ENCODE measurements at regions not wholly inside any gene's neighbourhood (a gene's known extent, or its start where the extent isn't known, plus 50 kb on each side); places are given as distances from the start of the nearest gene placed in this dataset.

DNA sequence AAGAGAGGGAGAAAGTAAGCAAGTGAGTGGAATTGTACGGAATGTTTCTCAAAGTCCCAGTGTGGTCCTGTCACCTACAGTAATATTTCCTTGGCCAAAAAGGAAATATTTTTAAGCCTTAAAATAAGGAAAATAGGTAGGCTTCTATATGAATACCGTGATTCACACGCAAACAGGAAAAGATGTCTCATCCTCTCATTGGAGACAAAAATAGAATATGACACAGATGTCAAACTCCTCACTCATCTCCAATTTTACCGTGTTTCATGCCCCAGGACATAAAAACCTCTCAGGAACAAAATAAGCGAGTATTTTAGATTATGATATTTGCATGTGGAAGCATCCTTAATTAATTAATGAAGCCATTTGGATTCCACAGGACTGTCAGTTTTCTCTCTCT is 1269.5 kb downstream of the RAPGEF2 start:
- WGBS, 2 experiments (ENCODE audit: extremely low coverage in 1 of 2, insufficient coverage in 1 of 2, insufficient read length in 1 of 2, insufficient replicate concordance in 2 of 2, low coverage in 1 of 2, low lambda C conversion rate in 2 of 2, missing lambda C conversion rate in 1 of 2) = 85% methylated on average over 5 of the region's 5 CpGs; no CpG with 5 or more reads in 1 of the 2 experiments
- Histone ChIP-seq H4K8ac (ENCODE audit: extremely low read depth, insufficient read depth, low read length) (no peak overlapping the region), H2BK12ac (ENCODE audit: low read depth, low read length) (no peak overlapping the region), H3K4ac (replicated peaks; ENCODE audit: insufficient read length, low read depth, low read length) (no peak overlapping the region), H4K91ac (replicated peaks; ENCODE audit: insufficient read length, low read length) (no peak overlapping the region), H2AFZ (ENCODE audit: low read length) (no peak overlapping the region), H3K4me1 (replicated peaks in 1 of 4; ENCODE audit: control insufficient read depth in 3 of 4, insufficient read depth in 4 of 4, low read length in 3 of 4) (no peaks in the 10 kb centered on the region), H3K27ac (ENCODE audit: low read depth, low read length) (no peak overlapping the region), H3K9me3 (ENCODE audit: insufficient read depth in 2 of 2, low read depth in 1 of 2, low read length in 1 of 2) (no peaks in the 10 kb centered on the region), H2BK20ac (ENCODE audit: low read length) (no peak overlapping the region), H3K79me2 (ENCODE audit: control insufficient read depth in 1 of 2, insufficient read depth in 2 of 2, low read length in 2 of 2) (no peaks in the 10 kb centered on the region), H2BK5ac (ENCODE audit: low read depth, low read length) (no peak overlapping the region), H3K23me2 (ENCODE audit: low read depth, low read length) (no peaks in the 10 kb centered on the region), H3K23ac (ENCODE audit: insufficient read length) (no peak overlapping the region), H2BK120ac (replicated peaks; ENCODE audit: low read depth, low read length) (no peak overlapping the region), H4K20me1 (replicated peaks in 1 of 2; ENCODE audit: control insufficient read depth in 1 of 2, insufficient read depth in 2 of 2, low read length in 2 of 2) (no peaks in the 10 kb centered on the region), H3K14ac (ENCODE audit: insufficient read length) (no peak overlapping the region), H3K18ac (ENCODE audit: extremely low read depth, low read length) (no peak overlapping the region), H3K9ac (replicated peaks in 1 of 4; ENCODE audit: extremely low read depth in 1 of 4, low read depth in 3 of 4, low read length in 3 of 4) (no peak overlapping the region), H2AK5ac (ENCODE audit: low read depth, low read length) (no peak overlapping the region), H4K5ac (ENCODE audit: insufficient read length, low read depth, low read length) (no peak overlapping the region), H3K79me1 (ENCODE audit: low read depth, low read length) (no peaks in the 10 kb centered on the region), H3K4me2 (ENCODE audit: insufficient read depth in 1 of 2, low read depth in 2 of 2, low read length in 2 of 2) (no peak overlapping the region), H3K27me3 (replicated peaks in 1 of 4; ENCODE audit: control insufficient read depth in 3 of 4, extremely low read depth in 1 of 4, insufficient read depth in 3 of 4, low read length in 3 of 4) (peaks cover 0 to 1% (median 0%) of the 10 kb centered on the region in 4 experiments; a peak in 1 of 7 replicates), H3K4me3 (ENCODE audit: extremely low read depth in 1 of 4, insufficient read depth in 2 of 4, low read depth in 3 of 4, low read length in 4 of 4) (no peak overlapping the region), H3K56ac (replicated peaks; ENCODE audit: insufficient read length, low read depth, low read length) (no peak overlapping the region), H3K36me3 (ENCODE audit: control insufficient read depth in 2 of 4, insufficient read depth in 4 of 4, low read length in 3 of 4) (no peaks in the 10 kb centered on the region), H2BK15ac (ENCODE audit: low read length) (no peak overlapping the region)
- TF ChIP-seq TEAD4 (IDR thresholded peaks at IDR 0.05; ENCODE audit: low read depth, low read length) (no peak), RNF2 (IDR thresholded peaks at IDR 0.05; ENCODE audit: borderline replicate concordance, low read depth, low read length, missing control alignments, poor library complexity, severe bottlenecking) (no peak), KDM4A (IDR thresholded peaks at IDR 0.05; ENCODE audit: low read depth, low read length, severe bottlenecking) (no peak), CEBPB (IDR thresholded peaks at IDR 0.05; ENCODE audit: low read depth, low read length) (no peak), EZH2 (IDR thresholded peaks at IDR 0.05; ENCODE audit: low read depth, low read length, severe bottlenecking) (no peak), BRCA1 (IDR thresholded peaks at IDR 0.05; ENCODE audit: low read depth, low read length) (no peak), HDAC6 (IDR thresholded peaks at IDR 0.05; ENCODE audit: low read depth, low read length) (no peak), POLR2AphosphoS5 (IDR thresholded peaks at IDR 0.05; ENCODE audit: low read depth, low read length) (no peak), SUZ12 (IDR thresholded peaks at IDR 0.05; ENCODE audit: low read length) (no peak)
- TF ChIP-seq, protein P1, sequence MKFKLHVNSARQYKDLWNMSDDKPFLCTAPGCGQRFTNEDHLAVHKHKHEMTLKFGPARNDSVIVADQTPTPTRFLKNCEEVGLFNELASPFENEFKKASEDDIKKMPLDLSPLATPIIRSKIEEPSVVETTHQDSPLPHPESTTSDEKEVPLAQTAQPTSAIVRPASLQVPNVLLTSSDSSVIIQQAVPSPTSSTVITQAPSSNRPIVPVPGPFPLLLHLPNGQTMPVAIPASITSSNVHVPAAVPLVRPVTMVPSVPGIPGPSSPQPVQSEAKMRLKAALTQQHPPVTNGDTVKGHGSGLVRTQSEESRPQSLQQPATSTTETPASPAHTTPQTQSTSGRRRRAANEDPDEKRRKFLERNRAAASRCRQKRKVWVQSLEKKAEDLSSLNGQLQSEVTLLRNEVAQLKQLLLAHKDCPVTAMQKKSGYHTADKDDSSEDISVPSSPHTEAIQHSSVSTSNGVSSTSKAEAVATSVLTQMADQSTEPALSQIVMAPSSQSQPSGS (IDR thresholded peaks at IDR 0.05; ENCODE audit: low read length) = no peak
- TF ChIP-seq, protein P2, sequence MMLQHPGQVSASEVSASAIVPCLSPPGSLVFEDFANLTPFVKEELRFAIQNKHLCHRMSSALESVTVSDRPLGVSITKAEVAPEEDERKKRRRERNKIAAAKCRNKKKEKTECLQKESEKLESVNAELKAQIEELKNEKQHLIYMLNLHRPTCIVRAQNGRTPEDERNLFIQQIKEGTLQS (IDR thresholded peaks at IDR 0.05; ENCODE audit: insufficient read depth, low read depth, low read length) = no peak
- POLR2A ChIA-PET (ENCODE audit: partially characterized antibody) = no interaction called here
- CTCF ChIA-PET (ENCODE audit: partially characterized antibody) = interaction anchor here (1.1 kb wide), 1 partner anchor 19 kb away, joined by 4 read pairs; no protein-coding TSS in a partner anchor
- no peak for DNase-seq (ENCODE audit: low read depth in 1 of 2, low spot score in 2 of 2)
- no peak for FAIRE-seq

Data from H1 (cell line).